ENCODE measurements at regions not wholly inside any gene's neighbourhood (a gene's known extent, or its start where the extent isn't known, plus 50 kb on each side); places are given as distances from the start of the nearest gene placed in this dataset.

DNA sequence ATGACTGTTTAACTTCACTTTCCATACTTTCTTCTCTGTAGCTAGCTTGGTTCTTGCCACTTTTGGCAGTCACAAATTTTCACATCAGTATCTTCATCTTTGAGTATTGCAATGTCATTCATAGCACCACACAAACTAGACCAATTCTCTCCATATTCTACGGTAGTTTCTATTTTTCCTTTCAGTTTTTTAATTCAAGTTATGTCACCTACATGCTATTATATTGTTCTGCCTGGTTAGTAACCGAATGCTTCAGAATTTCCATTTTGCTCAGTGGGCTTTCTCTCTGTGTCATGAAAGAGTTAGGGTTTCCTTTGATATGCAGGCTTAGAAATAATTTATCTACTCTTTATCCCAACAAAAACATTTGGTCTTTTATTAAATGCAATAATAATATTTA is 896.5 kb downstream of the GATA3 start:
- TF ChIP-seq POLR2A (IDR thresholded peaks at IDR 0.05; ENCODE audit: low read length) (no peak), GATA1 (IDR thresholded peaks at IDR 0.05; ENCODE audit: low read depth, low read length) (no peak)
